ENCODE measurements at regions not wholly inside any gene's neighbourhood (a gene's known extent, or its start where the extent isn't known, plus 50 kb on each side); places are given as distances from the start of the nearest gene placed in this dataset.

GRCh38 chr18:1861473-1861872, 709.8 kb downstream of the METTL4 start:
- H3K4me1 ChIP-seq (ENCODE audit: control insufficient read depth in 2 of 2, insufficient read depth in 1 of 2, low read depth in 1 of 2, low read length in 2 of 2): no peaks in the 10 kb centered on the region
- H3K79me1 ChIP-seq (ENCODE audit: low read depth, low read length): no peaks in the 10 kb centered on the region
- H3K9ac ChIP-seq (ENCODE audit: low read depth, low read length, poor library complexity): no peak overlapping the region
- H3K23ac ChIP-seq (ENCODE audit: low read depth, low read length, poor library complexity): no peak overlapping the region
- H2BK120ac ChIP-seq (ENCODE audit: low read depth, low read length): no peak overlapping the region
- H2AFZ ChIP-seq (ENCODE audit: low read length): no peak overlapping the region
- no peak overlapping the region for H3K4me3 ChIP-seq (ENCODE audit: low read length in 2 of 2)
- H2BK15ac ChIP-seq (ENCODE audit: low read length): no peak overlapping the region
- no CpG with 5 or more reads among the region's 2 CpGs for WGBS, 2 donors (ENCODE audit: extremely low coverage in 2 of 2, insufficient read length in 2 of 2, insufficient replicate concordance in 1 of 2)
- H3K9me3 ChIP-seq (replicated peaks in 1 of 2; ENCODE audit: control insufficient read depth in 2 of 2, insufficient read depth in 1 of 2, low read depth in 1 of 2, low read length in 2 of 2): peaks cover 0 to 2% of the 10 kb centered on the region in 2 donors
- H3K27ac ChIP-seq (replicated peaks; ENCODE audit: low read length): no peak overlapping the region
- DNase-seq (ENCODE audit: low spot score): no peak
- no peak overlapping the region for H2BK12ac ChIP-seq (ENCODE audit: low read length)
- H2BK5ac ChIP-seq (ENCODE audit: low read length): no peak overlapping the region
- H3K4ac ChIP-seq (ENCODE audit: low read length): no peak overlapping the region
- H3K4me2 ChIP-seq (ENCODE audit: insufficient read depth, low read length, poor library complexity, severe bottlenecking): no peak overlapping the region
- no peak overlapping the region for H4K8ac ChIP-seq (ENCODE audit: low read depth, low read length)
- H4K91ac ChIP-seq (ENCODE audit: low read depth, low read length, poor library complexity): no peak overlapping the region
- H3K18ac ChIP-seq (ENCODE audit: low read length): no peak overlapping the region
- no peak overlapping the region for H3K14ac ChIP-seq (ENCODE audit: low read length)
- H2AK5ac ChIP-seq (ENCODE audit: low read depth, low read length): no peak overlapping the region
- no peaks in the 10 kb centered on the region for H3K27me3 ChIP-seq (ENCODE audit: control insufficient read depth in 3 of 3, insufficient read depth in 3 of 3, low read depth in 1 of 3, low read length in 3 of 3)
- no peaks in the 10 kb centered on the region for H3K36me3 ChIP-seq (replicated peaks in 1 of 2; ENCODE audit: control insufficient read depth in 2 of 2, insufficient read depth in 2 of 2, low read length in 2 of 2)

DNA sequence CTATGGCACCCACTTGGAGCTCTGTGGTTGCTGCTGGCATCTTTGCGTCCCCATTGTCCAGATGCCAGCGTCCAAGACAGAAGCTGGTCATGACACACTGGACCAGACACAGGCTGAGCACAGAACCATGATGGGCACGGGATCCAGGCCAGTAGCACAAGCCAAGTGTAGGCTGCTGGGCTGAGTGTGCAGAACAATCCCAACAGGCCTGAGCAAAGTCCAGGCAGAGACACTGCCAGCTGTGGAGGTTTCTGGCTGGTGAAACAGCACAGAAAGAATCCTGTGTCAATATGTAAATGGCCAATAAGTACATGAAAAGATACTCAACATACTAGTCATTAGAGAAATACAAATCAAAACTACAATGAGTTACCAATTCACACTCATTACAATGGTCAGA, 705.4 kb downstream of the METTL4 start:
- Histone ChIP-seq H3K27me3 (ENCODE audit: control insufficient read depth in 3 of 3, insufficient read depth in 3 of 3, low read depth in 1 of 3, low read length in 3 of 3) (no peaks in the 10 kb centered on the region), H3K4me1 (ENCODE audit: control insufficient read depth in 2 of 2, insufficient read depth in 1 of 2, low read depth in 1 of 2, low read length in 2 of 2) (no peaks in the 10 kb centered on the region), H3K14ac (ENCODE audit: low read length) (no peak overlapping the region), H3K9me3 (replicated peaks in 1 of 2; ENCODE audit: control insufficient read depth in 2 of 2, insufficient read depth in 1 of 2, low read depth in 1 of 2, low read length in 2 of 2) (peaks cover 0 to 2% of the 10 kb centered on the region in 2 donors), H2AK5ac (ENCODE audit: low read depth, low read length) (no peak overlapping the region), H2BK12ac (ENCODE audit: low read length) (no peak overlapping the region), H3K79me1 (ENCODE audit: low read depth, low read length) (no peaks in the 10 kb centered on the region), H3K4ac (ENCODE audit: low read length) (no peak overlapping the region), H4K91ac (ENCODE audit: low read depth, low read length, poor library complexity) (no peak overlapping the region), H2BK15ac (ENCODE audit: low read length) (no peak overlapping the region), H3K18ac (ENCODE audit: low read length) (no peak overlapping the region), H3K9ac (ENCODE audit: low read depth, low read length, poor library complexity) (no peak overlapping the region), H3K36me3 (replicated peaks in 1 of 2; ENCODE audit: control insufficient read depth in 2 of 2, insufficient read depth in 2 of 2, low read length in 2 of 2) (no peaks in the 10 kb centered on the region), H2BK120ac (ENCODE audit: low read depth, low read length) (no peak overlapping the region), H3K4me3 (ENCODE audit: low read length in 2 of 2) (no peak overlapping the region), H2BK5ac (ENCODE audit: low read length) (no peak overlapping the region), H3K23ac (ENCODE audit: low read depth, low read length, poor library complexity) (no peak overlapping the region), H4K8ac (ENCODE audit: low read depth, low read length) (no peak overlapping the region), H3K4me2 (ENCODE audit: insufficient read depth, low read length, poor library complexity, severe bottlenecking) (no peak overlapping the region), H2AFZ (ENCODE audit: low read length) (no peak overlapping the region), H3K27ac (replicated peaks; ENCODE audit: low read length) (no peak overlapping the region)
- no CpG with 5 or more reads among the region's 3 CpGs for WGBS, 2 donors (ENCODE audit: extremely low coverage in 2 of 2, insufficient read length in 2 of 2, insufficient replicate concordance in 1 of 2)
- DNase-seq (ENCODE audit: low spot score): no peak

DNA sequence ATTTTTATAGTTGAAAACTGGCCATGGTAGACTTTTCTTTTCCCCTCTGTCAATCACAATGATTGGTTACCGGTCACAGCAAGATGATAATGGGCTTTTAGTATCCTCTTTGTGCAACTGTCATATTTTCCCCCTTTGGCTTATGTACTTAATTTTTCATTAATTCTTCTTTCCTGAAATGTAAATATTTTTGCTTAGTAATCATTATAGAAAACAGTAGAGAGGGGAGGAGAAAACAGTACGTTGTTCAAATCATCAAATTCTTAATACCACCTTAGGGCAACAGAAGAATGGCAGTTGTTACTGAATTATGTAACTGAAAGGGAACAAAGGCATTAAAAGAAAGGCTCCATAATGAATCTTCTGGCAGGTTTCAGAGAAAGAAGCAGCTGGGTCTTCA, 699.0 kb downstream of the METTL4 start:
- WGBS, 2 donors (ENCODE audit: extremely low coverage in 2 of 2, insufficient read length in 2 of 2, insufficient replicate concordance in 1 of 2): no CpG with 5 or more reads among the region's 2 CpGs
- Histone ChIP-seq H2AFZ (ENCODE audit: low read length) (no peak overlapping the region), H2BK5ac (ENCODE audit: low read length) (no peak overlapping the region), H3K14ac (ENCODE audit: low read length) (no peak overlapping the region), H3K27ac (replicated peaks; ENCODE audit: low read length) (no peak overlapping the region), H2BK12ac (ENCODE audit: low read length) (no peak overlapping the region), H3K4ac (ENCODE audit: low read length) (no peak overlapping the region), H3K4me2 (ENCODE audit: insufficient read depth, low read length, poor library complexity, severe bottlenecking) (no peak overlapping the region), H3K18ac (ENCODE audit: low read length) (no peak overlapping the region), H4K91ac (ENCODE audit: low read depth, low read length, poor library complexity) (no peak overlapping the region), H3K36me3 (replicated peaks in 1 of 2; ENCODE audit: control insufficient read depth in 2 of 2, insufficient read depth in 2 of 2, low read length in 2 of 2) (no peaks in the 10 kb centered on the region), H3K79me1 (ENCODE audit: low read depth, low read length) (no peaks in the 10 kb centered on the region), H3K23ac (ENCODE audit: low read depth, low read length, poor library complexity) (no peak overlapping the region), H2BK15ac (ENCODE audit: low read length) (no peak overlapping the region), H4K8ac (ENCODE audit: low read depth, low read length) (no peak overlapping the region), H3K4me3 (ENCODE audit: low read length in 2 of 2) (no peak overlapping the region), H3K27me3 (ENCODE audit: control insufficient read depth in 3 of 3, insufficient read depth in 3 of 3, low read depth in 1 of 3, low read length in 3 of 3) (no peaks in the 10 kb centered on the region), H3K9ac (ENCODE audit: low read depth, low read length, poor library complexity) (no peak overlapping the region), H2BK120ac (ENCODE audit: low read depth, low read length) (no peak overlapping the region), H3K4me1 (ENCODE audit: control insufficient read depth in 2 of 2, insufficient read depth in 1 of 2, low read depth in 1 of 2, low read length in 2 of 2) (no peaks in the 10 kb centered on the region), H3K9me3 (replicated peaks in 1 of 2; ENCODE audit: control insufficient read depth in 2 of 2, insufficient read depth in 1 of 2, low read depth in 1 of 2, low read length in 2 of 2) (no peaks in the 10 kb centered on the region), H2AK5ac (ENCODE audit: low read depth, low read length) (no peak overlapping the region)
- DNase-seq (ENCODE audit: low spot score): no peak

GRCh38 chr18:1875219-1875618, 696.1 kb downstream of the METTL4 start:
- Histone ChIP-seq H3K14ac (ENCODE audit: low read length) (no peak overlapping the region), H3K9me3 (replicated peaks in 1 of 2; ENCODE audit: control insufficient read depth in 2 of 2, insufficient read depth in 1 of 2, low read depth in 1 of 2, low read length in 2 of 2) (no peaks in the 10 kb centered on the region), H3K27me3 (ENCODE audit: control insufficient read depth in 3 of 3, insufficient read depth in 3 of 3, low read depth in 1 of 3, low read length in 3 of 3) (no peaks in the 10 kb centered on the region), H3K4me3 (ENCODE audit: low read length in 2 of 2) (no peak overlapping the region), H3K4me2 (ENCODE audit: insufficient read depth, low read length, poor library complexity, severe bottlenecking) (no peak overlapping the region), H2AFZ (ENCODE audit: low read length) (no peak overlapping the region), H3K9ac (ENCODE audit: low read depth, low read length, poor library complexity) (no peak overlapping the region), H3K36me3 (replicated peaks in 1 of 2; ENCODE audit: control insufficient read depth in 2 of 2, insufficient read depth in 2 of 2, low read length in 2 of 2) (no peaks in the 10 kb centered on the region), H2BK5ac (ENCODE audit: low read length) (no peak overlapping the region), H3K4ac (ENCODE audit: low read length) (no peak overlapping the region), H3K23ac (ENCODE audit: low read depth, low read length, poor library complexity) (no peak overlapping the region), H4K8ac (ENCODE audit: low read depth, low read length) (no peak overlapping the region), H3K4me1 (ENCODE audit: control insufficient read depth in 2 of 2, insufficient read depth in 1 of 2, low read depth in 1 of 2, low read length in 2 of 2) (no peaks in the 10 kb centered on the region), H3K18ac (ENCODE audit: low read length) (no peak overlapping the region), H2AK5ac (ENCODE audit: low read depth, low read length) (no peak overlapping the region), H4K91ac (ENCODE audit: low read depth, low read length, poor library complexity) (no peak overlapping the region), H3K27ac (replicated peaks; ENCODE audit: low read length) (no peak overlapping the region), H2BK12ac (ENCODE audit: low read length) (no peak overlapping the region), H2BK15ac (ENCODE audit: low read length) (no peak overlapping the region), H2BK120ac (ENCODE audit: low read depth, low read length) (no peak overlapping the region), H3K79me1 (ENCODE audit: low read depth, low read length) (no peaks in the 10 kb centered on the region)
- no CpG with 5 or more reads among the region's 3 CpGs for WGBS, 2 donors (ENCODE audit: extremely low coverage in 2 of 2, insufficient read length in 2 of 2, insufficient replicate concordance in 1 of 2)
- DNase-seq (ENCODE audit: low spot score): no peak
